ENCODE measurements at regions not wholly inside any gene's neighbourhood (a gene's known extent, or its start where the extent isn't known, plus 50 kb on each side); places are given as distances from the start of the nearest gene placed in this dataset.

GRCh38 chr3:89806166-89806565 lies 698.7 kb downstream of the EPHA3 start:
- H3K4me3 ChIP-seq (ENCODE audit: extremely low read depth in 1 of 4, insufficient read depth in 2 of 4, low read depth in 3 of 4, low read length in 4 of 4) = no peak overlapping the region
- H3K14ac ChIP-seq (ENCODE audit: insufficient read length) = no peak overlapping the region
- no peak for TF ChIP-seq TCF12 (IDR thresholded peaks at IDR 0.05; ENCODE audit: low read depth, low read length)
- no peak for TF ChIP-seq CEBPB (IDR thresholded peaks at IDR 0.05; ENCODE audit: low read depth, low read length)
- TF ChIP-seq SAP30 (IDR thresholded peaks at IDR 0.05; ENCODE audit: insufficient read depth, insufficient replicate concordance, low read length) = no peak
- no peak for TF ChIP-seq E2F6 (IDR thresholded peaks at IDR 0.05)
- no peak for TF ChIP-seq SIN3A (conservative IDR thresholded peaks at IDR 0.05 in 1 of 2, IDR thresholded peaks at IDR 0.05 in 1 of 2; ENCODE audit: low read depth in 1 of 2, low read length in 2 of 2)
- no peak for TF ChIP-seq SRF (IDR thresholded peaks at IDR 0.05; ENCODE audit: low read depth, low read length)
- no peak for TF ChIP-seq EP300 (IDR thresholded peaks at IDR 0.05; ENCODE audit: borderline replicate concordance in 1 of 2, low read depth in 2 of 2, low read length in 2 of 2)
- no peak for TF ChIP-seq BACH1 (IDR thresholded peaks at IDR 0.05; ENCODE audit: low read length)
- no peak for TF ChIP-seq SIX5 (IDR thresholded peaks at IDR 0.05; ENCODE audit: low read depth, low read length)
- TF ChIP-seq USF2 (IDR thresholded peaks at IDR 0.05; ENCODE audit: low read length) = no peak
- TF ChIP-seq TBP (IDR thresholded peaks at IDR 0.05; ENCODE audit: low read depth, low read length) = no peak
- TF ChIP-seq EZH2 (IDR thresholded peaks at IDR 0.05; ENCODE audit: low read depth, low read length, severe bottlenecking) = no peak
- TF ChIP-seq YY1 (IDR thresholded peaks at IDR 0.05; ENCODE audit: low read depth, low read length) = no peak
- no peak for TF ChIP-seq JUN (IDR thresholded peaks at IDR 0.05; ENCODE audit: low read depth, low read length)

More at GRCh38 chr3:89806166-89806565, 698.7 kb downstream of the EPHA3 start:
- H4K8ac ChIP-seq (ENCODE audit: extremely low read depth, insufficient read depth, low read length) = no peak overlapping the region
- no peak overlapping the region for H2AFZ ChIP-seq (ENCODE audit: low read length)
- FAIRE-seq (no peak), DNase-seq (ENCODE audit: low read depth in 1 of 2, low spot score in 2 of 2) (no peak)
- no peaks in the 10 kb centered on the region for H3K36me3 ChIP-seq (ENCODE audit: control insufficient read depth in 2 of 4, insufficient read depth in 4 of 4, low read length in 3 of 4)
- CTCF ChIA-PET (ENCODE audit: partially characterized antibody) = no interaction called here
- no peak overlapping the region for H3K4me2 ChIP-seq (ENCODE audit: insufficient read depth in 1 of 2, low read depth in 2 of 2, low read length in 2 of 2)
- H3K56ac ChIP-seq (replicated peaks; ENCODE audit: insufficient read length, low read depth, low read length) = no peak overlapping the region
- H3K18ac ChIP-seq (ENCODE audit: extremely low read depth, low read length) = no peak overlapping the region
- H3K4ac ChIP-seq (replicated peaks; ENCODE audit: insufficient read length, low read depth, low read length) = no peak overlapping the region
- H4K5ac ChIP-seq (ENCODE audit: insufficient read length, low read depth, low read length) = no peak overlapping the region
- no peak overlapping the region for H2BK5ac ChIP-seq (ENCODE audit: low read depth, low read length)
- no peaks in the 10 kb centered on the region for H3K23me2 ChIP-seq (ENCODE audit: low read depth, low read length)
- H3K23ac ChIP-seq (ENCODE audit: insufficient read length) = no peak overlapping the region
- H2AK5ac ChIP-seq (ENCODE audit: low read depth, low read length) = no peak overlapping the region
- H3K27ac ChIP-seq (ENCODE audit: low read depth, low read length) = no peak overlapping the region
- H3K9ac ChIP-seq (replicated peaks in 1 of 4; ENCODE audit: extremely low read depth in 1 of 4, low read depth in 3 of 4, low read length in 3 of 4) = no peak overlapping the region
- H3K9me3 ChIP-seq (ENCODE audit: insufficient read depth in 2 of 2, low read depth in 1 of 2, low read length in 1 of 2) = peaks cover 4 to 8% of the 10 kb centered on the region in 2 experiments; a peak in 1 of 4 replicates
- no peak overlapping the region for H2BK15ac ChIP-seq (ENCODE audit: low read length)
- H4K91ac ChIP-seq (replicated peaks; ENCODE audit: insufficient read length, low read length) = no peak overlapping the region
- no peaks in the 10 kb centered on the region; a peak in 1 of 7 replicates for H3K4me1 ChIP-seq (replicated peaks in 1 of 4; ENCODE audit: control insufficient read depth in 3 of 4, insufficient read depth in 4 of 4, low read length in 3 of 4)
- H3K79me2 ChIP-seq (ENCODE audit: control insufficient read depth in 1 of 2, insufficient read depth in 2 of 2, low read length in 2 of 2) = no peaks in the 10 kb centered on the region
- H3K79me1 ChIP-seq (ENCODE audit: low read depth, low read length) = no peaks in the 10 kb centered on the region
- no peak overlapping the region for H2BK120ac ChIP-seq (replicated peaks; ENCODE audit: low read depth, low read length)
- no peak overlapping the region for H2BK12ac ChIP-seq (ENCODE audit: low read depth, low read length)
- no peak overlapping the region for H2BK20ac ChIP-seq (ENCODE audit: low read length)
- H3K27me3 ChIP-seq (replicated peaks in 1 of 4; ENCODE audit: control insufficient read depth in 3 of 4, extremely low read depth in 1 of 4, insufficient read depth in 3 of 4, low read length in 3 of 4) = no peaks in the 10 kb centered on the region
- WGBS, 2 experiments (ENCODE audit: extremely low coverage in 1 of 2, insufficient coverage in 1 of 2, insufficient read length in 1 of 2, insufficient replicate concordance in 2 of 2, low coverage in 1 of 2, low lambda C conversion rate in 2 of 2, missing lambda C conversion rate in 1 of 2) = 94% methylated on average over 1 of the region's 1 CpG; no CpG with 5 or more reads in 1 of the 2 experiments
- POLR2A ChIA-PET (ENCODE audit: partially characterized antibody) = no interaction called here
- H4K20me1 ChIP-seq (replicated peaks in 1 of 2; ENCODE audit: control insufficient read depth in 1 of 2, insufficient read depth in 2 of 2, low read length in 2 of 2) = no peaks in the 10 kb centered on the region

Data from H1 (cell line).